Endothelial cell of umbilical vein (primary cell): ENCODE measurements at regions not wholly inside any gene's neighbourhood (a gene's known extent, or its start where the extent isn't known, plus 50 kb on each side); places are given as distances from the start of the nearest gene placed in this dataset.

Source experiments
- BruUV-seq: library from RNA; stranded (reverse); fragments of 400-500 nt; replicated peaks from 2 replicates; lab custom pipeline; 2021; lab: Mats Ljungman, UMichigan
- CTCF ChIA-PET: fragments of 300-600, 350-600 bp; sonication (Branson Sonifier 250); formaldehyde crosslinking; loops from one replicate; lab custom pipeline; 2021; ENCODE audit warnings: antibody characterized with exemption, inconsistent platforms; lab: Charles Lee
- POLR2A ChIA-PET: fragments of 300-600, 350-600 bp; sonication (Branson Sonifier 250); formaldehyde crosslinking; loops from one replicate; lab custom pipeline; 2021; ENCODE audit warnings: antibody characterized with exemption, inconsistent platforms; lab: Charles Lee
- DNase-seq: peaks from one replicate; pipeline ENCODE4 v3.0.0-alpha.2; 2011; ENCODE audit warnings: low read depth, low spot score
- FAIRE-seq: peaks from 2 replicates; lab custom pipeline; 2011; peaks lifted over from hg19 to GRCh38; lab: Jason Lieb, UNC
- H2AFZ ChIP-seq: 2 replicates; pipeline ENCODE4 v1.6.0; 2012; ENCODE audit warnings: low read depth, low read length, control low read depth, inconsistent platforms
- H3K27ac ChIP-seq: 2 replicates; pipeline ENCODE4 v1.5.1; 2011; ENCODE audit warnings: low read depth, mild to moderate bottlenecking, control low read depth, low read length, moderate library complexity; ENCODE audit not compliant: insufficient read depth
- H3K27me3 ChIP-seq, 2 experiments: 2 replicates each; pipeline versions ENCODE4 v1.6.0 to v1.6.1; 2011; ENCODE audit warnings: low read length in 2 of 2, mixed read lengths in 1 of 2; ENCODE audit not compliant: control insufficient read depth in 2 of 2, insufficient read depth in 2 of 2
- H3K36me3 ChIP-seq, 2 experiments: 2 replicates in 1 of 2; 3 replicates in 1 of 2; pipeline ENCODE4 v1.5.1; 2011; ENCODE audit warnings: low read length in 2 of 2, mild to moderate bottlenecking in 1 of 2, moderate library complexity in 1 of 2; ENCODE audit not compliant: control insufficient read depth in 2 of 2, insufficient read depth in 2 of 2; ENCODE audit errors: extremely low read depth in 1 of 2
- H3K4me1 ChIP-seq: 3 replicates; pipeline ENCODE4 v1.5.1; 2011; ENCODE audit warnings: mild to moderate bottlenecking, low read length; ENCODE audit not compliant: control insufficient read depth, insufficient read depth; ENCODE audit errors: extremely low read depth
- H3K4me2 ChIP-seq: 2 replicates; pipeline ENCODE4 v1.6.1; 2011; ENCODE audit warnings: low read length, control low read depth, mixed read lengths; ENCODE audit not compliant: insufficient read depth
- H3K4me3 ChIP-seq, 3 experiments: fragments of 200-600 bp in 1 of 3; sonication (generic), shearing (Covaris generic) in 1 of 3; replicated peaks in 1 of 3; 2 replicates each; pipeline ENCODE4 v1.5.1; 2011 to 2016; ENCODE audit warnings: control low read depth in 3 of 3, low read length in 3 of 3, mild to moderate bottlenecking in 2 of 3, inconsistent platforms in 1 of 3, low read depth in 1 of 3, moderate library complexity in 1 of 3; ENCODE audit not compliant: insufficient read depth in 1 of 3
- H3K79me2 ChIP-seq: 2 replicates; pipeline ENCODE4 v1.6.0; 2012; ENCODE audit warnings: low read length, inconsistent platforms; ENCODE audit not compliant: control insufficient read depth, insufficient read depth
- H3K9ac ChIP-seq: replicated peaks from 2 replicates; pipeline ENCODE3; 2011; ENCODE audit warnings: low read length, control low read depth; ENCODE audit not compliant: insufficient read depth; ENCODE audit errors: extremely low read depth
- H3K9me1 ChIP-seq: replicated peaks from 3 replicates; pipeline ENCODE4 v1.6.0; 2011; ENCODE audit warnings: mild to moderate bottlenecking, low read length; ENCODE audit not compliant: control insufficient read depth, insufficient read depth; ENCODE audit errors: extremely low read depth
- H3K9me3 ChIP-seq: replicated peaks from 2 replicates; pipeline ENCODE4 v1.5.1; 2012; ENCODE audit warnings: low read length, inconsistent platforms; ENCODE audit not compliant: control insufficient read depth, insufficient read depth
- H4K20me1 ChIP-seq: replicated peaks from 2 replicates; pipeline ENCODE3; 2011; ENCODE audit warnings: mild to moderate bottlenecking, low read length; ENCODE audit not compliant: control insufficient read depth, insufficient read depth; ENCODE audit errors: extremely low read depth
- CTCF ChIP-seq, 2 donors: IDR thresholded peaks; 1 replicate in 1 of 2; 2 replicates in 1 of 2; pipeline ENCODE4 v1.5.1; 2011; ENCODE audit warnings: low read length in 2 of 2, mild to moderate bottlenecking in 2 of 2, moderate library complexity in 2 of 2, control low read depth in 1 of 2, inconsistent platforms in 1 of 2, low read depth in 1 of 2; ENCODE audit not compliant: insufficient read depth in 1 of 2; ENCODE audit errors: extremely low read depth in 1 of 2
- EZH2 ChIP-seq: IDR thresholded peaks from 2 replicates; pipeline ENCODE4 v1.6.1; 2012; ENCODE audit warnings: borderline replicate concordance, low read depth, mild to moderate bottlenecking, moderate library complexity, low read length, inconsistent platforms; ENCODE audit not compliant: severe bottlenecking
- FOS ChIP-seq: IDR thresholded peaks from 2 replicates; pipeline ENCODE4 v1.6.1; 2011; ENCODE audit warnings: mild to moderate bottlenecking, low read length, moderate library complexity, borderline replicate concordance; ENCODE audit not compliant: insufficient read depth
- GATA2 ChIP-seq: IDR thresholded peaks from 2 replicates; pipeline ENCODE4 v1.7.0; 2011; ENCODE audit warnings: low read depth, mild to moderate bottlenecking, moderate library complexity, mixed read lengths, low read length; ENCODE audit not compliant: insufficient read length, insufficient read depth
- JUN ChIP-seq: IDR thresholded peaks from 2 replicates; pipeline ENCODE4 v1.6.1; 2011; ENCODE audit warnings: borderline replicate concordance, low read depth; ENCODE audit not compliant: insufficient read length, insufficient read depth
- MAX ChIP-seq: IDR thresholded peaks from 2 replicates; pipeline ENCODE4 v1.6.1; 2011; ENCODE audit not compliant: insufficient read depth, insufficient read length
- MYC ChIP-seq: IDR thresholded peaks from one replicate; pipeline ENCODE4 v1.6.1; 2011; ENCODE audit warnings: mild to moderate bottlenecking, low read depth, low read length
- POLR2A ChIP-seq: IDR thresholded peaks from 2 replicates; pipeline ENCODE4 v1.6.1; 2012; ENCODE audit warnings: low read depth, mild to moderate bottlenecking, control low read depth, low read length
- POLR2AphosphoS5 ChIP-seq: IDR thresholded peaks from 2 replicates; pipeline ENCODE4 v1.6.1; 2012; ENCODE audit warnings: low read depth, mild to moderate bottlenecking, control low read depth, low read length, moderate library complexity; ENCODE audit not compliant: insufficient read depth
- dilution Hi-C: fragments of 300-500 bp; cut with MboI; formaldehyde crosslinking; loops from one replicate; pipeline ENCODE4 v1.15.0; 2019; ENCODE audit warnings: low sequenced_read_pairs; ENCODE audit not compliant: extremely low pct_ligation_motif_present
- intact Hi-C: fragments of 100-400 bp; cut with micrococcal nuclease; formaldehyde crosslinking; loops from one replicate; pipeline ENCODE4 v1.10.0; 2022

GRCh38 chr4:31458813-31459212, 738.6 kb downstream of the PCDH7 start:
- Histone ChIP-seq H3K4me3 (no peak overlapping the region), H3K4me2 (no peak overlapping the region), H3K9me1 (no peaks in the 10 kb centered on the region), H3K27ac (no peak overlapping the region), H3K9me3 (no peaks in the 10 kb centered on the region), H3K36me3 (no peaks in the 10 kb centered on the region), H4K20me1 (no peaks in the 10 kb centered on the region), H3K79me2 (no peaks in the 10 kb centered on the region), H3K27me3 (peaks cover 0 to 2% of the 10 kb centered on the region in 2 experiments), H3K9ac (no peak overlapping the region), H2AFZ (no peak overlapping the region), H3K4me1 (no peaks in the 10 kb centered on the region)
- no peak for TF ChIP-seq JUN
- no peak for TF ChIP-seq POLR2AphosphoS5
- TF ChIP-seq GATA2: no peak
- no peak for TF ChIP-seq POLR2A
- no peak for TF ChIP-seq CTCF (IDR thresholded peaks at IDR 0.05; ENCODE audit: extremely low read depth in 1 of 2, insufficient read depth in 1 of 2, low read depth in 1 of 2, low read length in 2 of 2)
- no peak for TF ChIP-seq MAX
- no peak for TF ChIP-seq FOS
- TF ChIP-seq MYC: no peak
- no peak for TF ChIP-seq EZH2
- intact Hi-C loops (no loop called here), dilution Hi-C loops (no loop called here)
- CTCF ChIA-PET: no interaction called here
- BruUV-seq: no TSS peak
- POLR2A ChIA-PET: no interaction called here
- FAIRE-seq: no peak
- DNase-seq: no peak
